ENCODE measurements at regions not wholly inside any gene's neighbourhood (a gene's known extent, or its start where the extent isn't known, plus 50 kb on each side); places are given as distances from the start of the nearest gene placed in this dataset.

GRCh38 chr2:128552141-128552805 is 233.6 kb upstream of the HS6ST1 start:
- WGBS, 2 experiments (ENCODE audit: insufficient coverage in 2 of 2), result 83 to 86% methylated on average over 6 to 7 of the region's 8 CpGs
- Histone ChIP-seq H3K36me3 (ENCODE audit: control insufficient read depth, insufficient read depth, low read length) (no peaks in the 10 kb centered on the region), H3K9me3 (ENCODE audit: control insufficient read depth, low read length) (no peaks in the 10 kb centered on the region), H3K4me3 (ENCODE audit: extremely low read depth, insufficient read depth, low read length, poor library complexity, severe bottlenecking) (no peak overlapping the region), H3K27ac (ENCODE audit: low read depth, low read length, severe bottlenecking) (no peak overlapping the region), H3K4me1 (ENCODE audit: control insufficient read depth, insufficient read depth, low read length, poor library complexity, severe bottlenecking) (peaks cover 4% of the 10 kb centered on the region)

DNA sequence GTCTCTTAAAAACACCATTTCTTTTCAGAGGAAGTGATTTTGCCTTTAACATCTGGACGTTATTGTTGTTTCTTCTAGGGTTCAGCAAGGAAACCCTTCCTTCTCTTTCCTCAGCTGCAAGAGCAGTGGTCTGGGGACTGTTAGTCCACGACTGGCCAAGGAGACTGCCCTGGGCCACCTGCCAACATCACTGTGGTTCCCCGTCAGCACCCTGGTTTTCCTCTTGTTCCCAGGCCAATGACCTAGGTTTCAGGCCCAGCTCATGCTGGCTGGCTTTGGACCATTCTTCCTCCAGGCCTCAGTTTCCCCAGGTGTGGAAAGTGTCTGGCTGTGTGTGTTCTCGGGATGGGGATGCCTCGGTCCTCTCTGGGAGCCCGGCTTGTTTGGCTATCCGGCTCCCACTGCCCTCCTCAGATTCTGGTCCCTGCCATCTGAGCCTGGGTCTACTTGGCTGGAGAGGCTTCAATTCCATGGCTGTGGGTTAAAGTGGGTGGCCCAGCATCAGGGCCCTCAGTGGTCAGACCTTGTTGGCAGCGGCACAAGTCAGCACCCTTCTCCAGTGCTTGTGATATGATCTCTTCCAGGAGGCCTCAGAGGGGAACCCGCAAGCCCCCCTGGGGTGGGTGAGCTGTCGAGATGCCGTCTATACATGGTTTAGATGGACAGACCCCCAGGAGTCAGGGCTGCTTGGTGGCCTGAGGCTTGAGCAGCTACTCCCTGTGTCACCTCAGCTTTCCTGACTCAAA is 234.3 kb upstream of the HS6ST1 start:
- H3K36me3 ChIP-seq (ENCODE audit: control insufficient read depth, insufficient read depth, low read length), result no peaks in the 10 kb centered on the region
- H3K4me1 ChIP-seq (ENCODE audit: control insufficient read depth, insufficient read depth, low read length, poor library complexity, severe bottlenecking), result peaks cover 4% of the 10 kb centered on the region
- no peaks in the 10 kb centered on the region for H3K9me3 ChIP-seq (ENCODE audit: control insufficient read depth, low read length)
- WGBS, 2 experiments (ENCODE audit: insufficient coverage in 2 of 2), result 89 to 98% methylated on average over 6 to 8 of the region's 11 CpGs
- no peak overlapping the region for H3K27ac ChIP-seq (ENCODE audit: low read depth, low read length, severe bottlenecking)
- no peak overlapping the region for H3K4me3 ChIP-seq (ENCODE audit: extremely low read depth, insufficient read depth, low read length, poor library complexity, severe bottlenecking)

DNA sequence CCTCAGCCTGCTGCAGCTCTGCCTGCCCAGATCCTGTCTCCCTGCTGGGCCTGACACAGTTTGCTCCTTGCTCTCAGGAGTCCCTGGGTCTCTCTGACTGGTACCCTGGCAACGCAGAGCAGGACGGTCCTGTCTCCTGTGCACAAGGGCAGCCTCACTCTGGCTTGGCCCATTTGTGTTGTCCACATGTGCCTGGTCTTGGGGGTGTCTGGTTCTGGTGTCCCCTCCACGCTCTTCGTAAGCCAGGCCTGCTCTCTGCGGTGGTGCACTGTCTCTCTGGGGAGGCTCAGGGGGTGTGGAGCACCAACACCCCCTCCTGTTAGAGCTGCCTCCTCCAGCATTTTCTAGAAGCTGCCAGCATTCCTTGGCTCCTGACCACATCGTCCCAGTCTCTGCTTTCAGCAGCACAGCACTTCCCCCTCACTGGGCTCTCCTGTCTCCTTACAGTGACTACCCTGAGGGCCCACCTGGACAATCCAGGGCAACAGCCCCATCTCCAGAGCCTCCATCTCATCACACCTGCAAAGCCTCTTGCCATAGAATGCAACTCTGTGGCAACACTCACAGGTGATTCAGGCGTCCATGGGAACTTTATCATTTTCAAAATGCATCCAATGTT is 235.6 kb upstream of the HS6ST1 start:
- Histone ChIP-seq H3K4me3 (ENCODE audit: extremely low read depth, insufficient read depth, low read length, poor library complexity, severe bottlenecking) (no peak overlapping the region), H3K4me1 (ENCODE audit: control insufficient read depth, insufficient read depth, low read length, poor library complexity, severe bottlenecking) (peaks cover 4% of the 10 kb centered on the region), H3K36me3 (ENCODE audit: control insufficient read depth, insufficient read depth, low read length) (no peaks in the 10 kb centered on the region), H3K9me3 (ENCODE audit: control insufficient read depth, low read length) (no peaks in the 10 kb centered on the region), H3K27ac (ENCODE audit: low read depth, low read length, severe bottlenecking) (no peak overlapping the region)
- WGBS, 2 experiments (ENCODE audit: insufficient coverage in 2 of 2), result 77 to 95% methylated on average over 5 of the region's 7 CpGs

- H3K36me3 ChIP-seq (ENCODE audit: control insufficient read depth, insufficient read depth, low read length), result no peaks in the 10 kb centered on the region
- no peak overlapping the region for H3K27ac ChIP-seq (ENCODE audit: low read depth, low read length, severe bottlenecking)
- no peaks in the 10 kb centered on the region for H3K4me1 ChIP-seq (ENCODE audit: control insufficient read depth, insufficient read depth, low read length, poor library complexity, severe bottlenecking)
- 100% methylated on average over 1 of the region's 1 CpG; no CpG with 5 or more reads in 1 of the 2 experiments for WGBS, 2 experiments (ENCODE audit: insufficient coverage in 2 of 2)
- H3K9me3 ChIP-seq (ENCODE audit: control insufficient read depth, low read length), result no peaks in the 10 kb centered on the region
- H3K4me3 ChIP-seq (ENCODE audit: extremely low read depth, insufficient read depth, low read length, poor library complexity, severe bottlenecking), result no peak overlapping the region
Observed at GRCh38 chr2:128555433-128555832, 236.8 kb upstream of the HS6ST1 start.

DNA sequence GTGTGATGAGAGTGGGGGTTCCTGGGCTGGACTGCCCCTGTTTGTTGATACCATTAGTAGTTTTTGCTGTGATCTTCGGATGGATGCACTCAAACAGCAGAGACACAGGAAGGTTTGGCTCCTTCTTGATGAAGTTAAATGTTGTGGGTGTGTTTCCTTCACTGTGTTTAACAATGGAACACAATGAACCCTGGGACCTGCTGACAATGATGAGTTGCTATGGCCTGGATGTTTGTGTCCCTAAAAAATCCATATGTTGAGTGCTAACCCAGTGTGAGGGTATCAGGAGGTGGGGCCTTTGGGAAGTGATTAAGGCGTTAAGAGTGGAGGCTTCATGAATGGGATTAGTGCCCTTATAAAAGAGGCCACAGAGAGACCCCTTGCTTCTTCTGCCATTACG is 237.4 kb upstream of the HS6ST1 start:
- Histone ChIP-seq H3K27ac (ENCODE audit: low read depth, low read length, severe bottlenecking) (no peak overlapping the region), H3K4me3 (ENCODE audit: extremely low read depth, insufficient read depth, low read length, poor library complexity, severe bottlenecking) (no peak overlapping the region), H3K9me3 (ENCODE audit: control insufficient read depth, low read length) (no peaks in the 10 kb centered on the region), H3K4me1 (ENCODE audit: control insufficient read depth, insufficient read depth, low read length, poor library complexity, severe bottlenecking) (no peaks in the 10 kb centered on the region), H3K36me3 (ENCODE audit: control insufficient read depth, insufficient read depth, low read length) (no peaks in the 10 kb centered on the region)
- WGBS, 2 experiments (ENCODE audit: insufficient coverage in 2 of 2), result 80 to 83% methylated on average over 2 to 3 of the region's 3 CpGs

GRCh38 chr2:128556633-128557032 is 238.0 kb upstream of the HS6ST1 start:
- H3K36me3 ChIP-seq (ENCODE audit: control insufficient read depth, insufficient read depth, low read length), result no peaks in the 10 kb centered on the region
- no peak overlapping the region for H3K4me3 ChIP-seq (ENCODE audit: extremely low read depth, insufficient read depth, low read length, poor library complexity, severe bottlenecking)
- 90 to 94% methylated on average over 2 to 4 of the region's 4 CpGs for WGBS, 2 experiments (ENCODE audit: insufficient coverage in 2 of 2)
- H3K9me3 ChIP-seq (ENCODE audit: control insufficient read depth, low read length), result no peaks in the 10 kb centered on the region
- H3K4me1 ChIP-seq (ENCODE audit: control insufficient read depth, insufficient read depth, low read length, poor library complexity, severe bottlenecking), result no peaks in the 10 kb centered on the region
- no peak overlapping the region for H3K27ac ChIP-seq (ENCODE audit: low read depth, low read length, severe bottlenecking)

GRCh38 chr2:128557069-128557468 is 238.4 kb upstream of the HS6ST1 start:
- no peaks in the 10 kb centered on the region for H3K9me3 ChIP-seq (ENCODE audit: control insufficient read depth, low read length)
- no peak overlapping the region for H3K27ac ChIP-seq (ENCODE audit: low read depth, low read length, severe bottlenecking)
- no peaks in the 10 kb centered on the region for H3K4me1 ChIP-seq (ENCODE audit: control insufficient read depth, insufficient read depth, low read length, poor library complexity, severe bottlenecking)
- no peak overlapping the region for H3K4me3 ChIP-seq (ENCODE audit: extremely low read depth, insufficient read depth, low read length, poor library complexity, severe bottlenecking)
- no peaks in the 10 kb centered on the region for H3K36me3 ChIP-seq (ENCODE audit: control insufficient read depth, insufficient read depth, low read length)
- WGBS, 2 experiments (ENCODE audit: insufficient coverage in 2 of 2), result 89% methylated on average over 3 of the region's 6 CpGs; no CpG with 5 or more reads in 1 of the 2 experiments

DNA sequence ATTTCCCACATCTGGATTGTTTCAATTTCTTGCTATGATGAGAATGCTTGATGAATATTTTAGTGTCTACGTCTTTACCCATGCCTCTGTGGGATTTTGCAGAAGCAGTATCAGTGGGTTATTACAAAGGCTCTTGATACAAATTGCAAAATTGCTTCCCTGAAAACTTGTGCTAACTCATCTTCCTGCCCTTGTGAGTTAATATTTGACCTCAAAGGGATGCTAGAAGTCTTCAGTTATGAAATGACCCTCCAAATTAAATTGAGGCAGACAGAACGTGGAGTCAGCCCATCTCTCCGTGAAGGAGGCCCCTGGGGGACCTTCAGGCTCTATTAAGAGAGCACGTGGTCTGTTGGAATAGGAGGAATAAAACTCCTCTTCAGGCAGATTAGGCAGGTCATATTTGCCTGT is 239.2 kb upstream of the HS6ST1 start:
- H3K27ac ChIP-seq (ENCODE audit: low read depth, low read length, severe bottlenecking), result no peak overlapping the region
- no CpG with 5 or more reads among the region's 4 CpGs for WGBS, 2 experiments (ENCODE audit: insufficient coverage in 2 of 2)

DNA sequence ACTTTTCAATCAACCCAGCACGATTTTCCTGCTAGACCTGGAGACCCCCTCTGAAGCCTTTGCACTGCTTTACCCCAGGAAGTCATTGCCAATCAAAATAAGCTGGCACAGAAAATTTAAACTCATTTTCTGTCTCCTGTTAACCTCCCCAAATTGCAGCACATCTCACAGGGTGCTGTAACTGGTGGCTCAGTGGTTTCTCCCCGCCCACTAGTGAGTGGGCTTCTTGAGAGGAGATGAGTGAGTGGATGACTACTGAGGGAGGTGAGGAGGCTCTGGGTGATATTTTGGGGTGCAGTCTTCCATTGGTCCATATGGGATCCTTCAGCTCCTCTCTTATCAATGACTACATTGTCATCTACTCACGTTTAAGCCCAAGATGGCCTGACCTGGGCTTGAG is 239.8 kb upstream of the HS6ST1 start:
- 65 to 69% methylated on average over 2 of the region's 3 CpGs for WGBS, 2 experiments (ENCODE audit: insufficient coverage in 2 of 2)
- no peaks in the 10 kb centered on the region for H3K36me3 ChIP-seq (ENCODE audit: control insufficient read depth, insufficient read depth, low read length)

More for the DNA sequence above, 239.2 kb upstream of the HS6ST1 start:
- no peak overlapping the region for H3K4me3 ChIP-seq (ENCODE audit: extremely low read depth, insufficient read depth, low read length, poor library complexity, severe bottlenecking)
- no peaks in the 10 kb centered on the region for H3K36me3 ChIP-seq (ENCODE audit: control insufficient read depth, insufficient read depth, low read length)
- no peaks in the 10 kb centered on the region for H3K9me3 ChIP-seq (ENCODE audit: control insufficient read depth, low read length)
- peaks cover under 1% of the 10 kb centered on the region for H3K4me1 ChIP-seq (ENCODE audit: control insufficient read depth, insufficient read depth, low read length, poor library complexity, severe bottlenecking)

GRCh38 chr2:128558895-128559532 is 240.3 kb upstream of the HS6ST1 start:
- no peaks in the 10 kb centered on the region for H3K36me3 ChIP-seq (ENCODE audit: control insufficient read depth, insufficient read depth, low read length)
- no peak overlapping the region for H3K4me3 ChIP-seq (ENCODE audit: extremely low read depth, insufficient read depth, low read length, poor library complexity, severe bottlenecking)
- H3K9me3 ChIP-seq (ENCODE audit: control insufficient read depth, low read length), result no peaks in the 10 kb centered on the region
- H3K27ac ChIP-seq (ENCODE audit: low read depth, low read length, severe bottlenecking), result no peak overlapping the region
- peaks cover 5% of the 10 kb centered on the region for H3K4me1 ChIP-seq (ENCODE audit: control insufficient read depth, insufficient read depth, low read length, poor library complexity, severe bottlenecking)
- whole genome bisulfite sequencing, 2 experiments (ENCODE audit: insufficient coverage in 2 of 2), result 94 to 98% methylated on average over 9 to 11 of the region's 11 CpGs

More for the DNA sequence above, 239.8 kb upstream of the HS6ST1 start:
- H3K4me3 ChIP-seq (ENCODE audit: extremely low read depth, insufficient read depth, low read length, poor library complexity, severe bottlenecking), result no peak overlapping the region
- H3K27ac ChIP-seq (ENCODE audit: low read depth, low read length, severe bottlenecking), result no peak overlapping the region
- no peaks in the 10 kb centered on the region for H3K9me3 ChIP-seq (ENCODE audit: control insufficient read depth, low read length)
- peaks cover 5% of the 10 kb centered on the region for H3K4me1 ChIP-seq (ENCODE audit: control insufficient read depth, insufficient read depth, low read length, poor library complexity, severe bottlenecking)
